ENCODE measurements at regions not wholly inside any gene's neighbourhood (a gene's known extent, or its start where the extent isn't known, plus 50 kb on each side); places are given as distances from the start of the nearest gene placed in this dataset.
"Not testable (repeated sequence)": the region's sequence is repeated elsewhere in the genome, so short reads cannot be mapped to it uniquely, and the experiment has no call there.

DNA sequence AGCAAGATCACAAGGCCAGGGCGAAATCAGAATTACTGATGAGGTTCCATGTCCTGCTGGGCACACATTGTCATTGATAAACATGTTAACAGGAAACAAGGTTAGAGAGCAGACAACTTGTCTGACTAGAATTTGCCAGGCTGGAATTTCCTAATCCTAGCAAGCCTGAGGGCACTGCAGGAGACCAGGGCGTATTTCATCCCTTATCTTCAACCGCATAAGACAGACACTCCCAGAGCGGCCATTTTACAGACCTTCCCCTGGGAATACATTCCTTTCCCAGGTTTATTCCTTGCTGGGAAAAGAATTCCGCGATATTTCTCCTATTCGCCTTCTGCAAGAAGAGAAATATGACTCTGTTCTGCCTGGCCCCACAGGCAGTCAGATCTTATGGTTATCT lies 290.9 kb upstream of the PROK2 start:
- DNase-seq (ENCODE audit: low read depth in 2 of 3, low spot score in 2 of 3): not testable (repeated sequence)

DNA sequence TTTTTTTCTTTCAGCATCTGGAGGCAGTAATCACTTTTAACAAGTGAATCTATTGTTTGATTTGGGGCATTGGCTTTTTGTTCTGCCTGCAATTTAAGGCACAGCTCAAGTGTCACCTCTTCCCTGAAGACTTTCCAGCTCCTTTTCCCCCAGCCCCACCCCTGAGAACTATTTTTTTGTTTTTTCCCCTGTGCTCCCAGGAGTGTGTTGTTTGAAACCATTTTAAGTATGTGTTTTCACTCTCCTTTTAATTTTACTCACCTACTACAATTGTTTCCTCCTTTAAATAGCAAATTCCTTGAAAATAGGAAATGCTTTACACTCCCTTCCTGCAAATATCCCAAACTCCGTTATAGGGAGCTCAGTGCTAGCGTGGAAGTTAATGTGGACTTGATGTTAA lies 286.7 kb upstream of the PROK2 start:
- DNase-seq (ENCODE audit: low read depth in 2 of 3, low spot score in 2 of 3): no peak

DNA sequence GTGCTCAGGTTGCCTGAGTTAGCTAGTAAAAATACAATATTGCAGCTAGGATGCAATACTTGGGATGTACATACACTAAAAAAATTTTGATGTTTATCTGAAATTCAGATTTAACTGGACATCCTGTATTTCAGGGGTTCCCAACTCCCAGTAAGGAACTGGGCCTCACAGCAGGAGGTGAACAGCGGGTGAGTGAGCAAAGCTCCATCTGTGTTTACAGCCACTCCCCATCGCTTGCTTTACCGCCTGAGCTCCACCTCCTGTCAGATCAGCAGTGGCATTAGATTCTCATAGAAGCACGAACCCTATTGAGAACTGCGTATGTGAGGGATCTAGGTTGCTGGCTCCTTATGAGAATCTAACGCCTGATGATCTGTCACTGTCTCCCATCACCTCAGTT lies 285.1 kb upstream of the PROK2 start:
- no peak for DNase-seq (ENCODE audit: low read depth in 2 of 3, low spot score in 2 of 3)

DNA sequence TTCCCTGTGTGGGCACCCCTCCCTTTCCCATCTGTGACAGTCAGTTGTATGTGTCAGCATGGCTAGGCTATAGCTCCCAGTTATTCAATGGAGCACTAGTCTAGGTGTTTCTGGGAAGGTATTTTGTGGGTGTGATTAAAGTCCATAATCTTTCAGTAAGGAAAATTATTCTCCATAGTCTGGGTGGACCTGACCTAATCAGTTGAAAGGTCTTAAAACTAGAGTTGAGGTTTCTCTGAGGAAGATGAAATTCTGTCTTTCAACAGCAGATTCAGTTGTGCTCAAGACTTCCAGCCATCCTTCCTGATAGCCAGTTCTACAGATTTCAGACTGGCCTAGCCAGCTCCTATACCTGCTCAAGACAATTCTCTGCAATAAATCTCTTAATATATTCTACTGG lies 284.6 kb upstream of the PROK2 start:
- DNase-seq (ENCODE audit: low read depth in 2 of 3, low spot score in 2 of 3): no peak

DNA sequence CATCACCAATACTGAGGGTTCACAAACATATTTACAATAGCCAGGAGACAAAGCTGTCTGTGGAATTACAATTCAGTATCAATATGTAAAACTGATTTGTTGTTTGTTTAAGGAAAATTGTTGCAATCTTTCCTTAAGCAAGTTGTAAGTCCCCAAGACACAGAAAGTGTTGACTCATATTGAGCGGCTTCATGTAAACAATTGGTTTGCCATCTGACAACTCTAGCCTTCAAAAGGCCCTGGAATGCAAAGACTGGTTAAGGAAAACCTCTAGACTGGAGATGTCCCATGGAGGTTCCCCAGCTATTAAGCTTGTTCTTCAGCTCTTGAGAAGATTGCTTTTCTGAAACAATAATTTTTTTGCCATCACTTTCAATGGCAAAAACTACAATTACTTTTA lies 283.7 kb upstream of the PROK2 start:
- DNase-seq (ENCODE audit: low read depth in 2 of 3, low spot score in 2 of 3): no peak

DNA sequence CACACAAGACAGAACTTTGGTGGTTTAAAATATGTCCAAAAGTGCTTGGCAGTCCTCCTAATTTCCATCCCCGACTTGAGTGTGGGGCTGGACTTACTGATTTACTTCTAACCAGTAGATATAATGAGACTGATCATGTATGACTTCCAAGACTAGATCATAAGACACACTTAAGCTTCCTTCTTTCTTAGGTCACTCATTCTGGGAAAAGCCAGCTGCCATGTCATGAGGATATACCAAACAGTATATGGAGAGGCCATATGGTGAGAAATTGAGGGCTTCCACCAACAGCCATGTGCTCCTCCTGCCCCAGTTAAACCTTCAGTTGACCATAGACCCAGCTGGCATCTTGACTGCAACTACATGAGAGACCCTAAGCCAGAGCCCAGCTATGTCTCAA lies 282.8 kb upstream of the PROK2 start:
- no peak for DNase-seq (ENCODE audit: low read depth in 2 of 3, low spot score in 2 of 3)

DNA sequence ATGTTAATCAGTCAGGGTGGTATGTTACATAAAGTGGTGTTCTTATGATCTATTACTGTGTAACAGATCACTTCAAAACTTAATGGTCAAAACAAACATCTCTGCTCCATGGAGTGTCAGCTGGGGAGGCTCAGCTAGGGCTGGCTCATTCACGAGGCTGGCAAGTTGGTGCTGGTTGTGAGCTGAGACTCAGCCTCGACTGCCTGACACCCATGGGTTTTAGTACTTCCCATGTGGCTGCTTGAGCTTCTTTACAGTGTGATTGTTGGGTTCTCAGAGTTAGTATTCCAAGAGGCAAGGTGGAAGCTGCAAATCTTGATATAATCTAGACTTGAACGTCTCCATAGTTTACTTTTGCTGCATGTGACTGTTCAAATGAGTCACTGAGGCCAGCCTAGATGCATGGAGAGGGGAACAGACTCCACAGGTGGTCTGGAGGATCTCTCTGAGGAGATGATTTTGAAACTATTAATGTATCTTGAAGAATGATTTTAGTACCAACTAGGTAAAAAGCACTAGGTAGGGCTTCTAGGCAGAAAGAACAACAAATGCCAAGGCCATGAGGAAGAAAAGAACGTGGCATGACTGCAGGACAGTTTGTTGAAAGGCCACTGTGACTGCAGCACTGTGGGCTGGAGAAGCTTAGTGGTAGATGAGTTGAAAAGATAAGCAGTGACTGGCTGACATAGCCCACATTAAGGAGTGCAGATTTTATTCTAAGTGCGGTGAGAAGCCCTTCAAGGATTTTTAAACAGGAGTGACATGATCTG lies 281.1 kb upstream of the PROK2 start:
- DNase-seq (ENCODE audit: low read depth in 2 of 3, low spot score in 2 of 3): no peak

DNA sequence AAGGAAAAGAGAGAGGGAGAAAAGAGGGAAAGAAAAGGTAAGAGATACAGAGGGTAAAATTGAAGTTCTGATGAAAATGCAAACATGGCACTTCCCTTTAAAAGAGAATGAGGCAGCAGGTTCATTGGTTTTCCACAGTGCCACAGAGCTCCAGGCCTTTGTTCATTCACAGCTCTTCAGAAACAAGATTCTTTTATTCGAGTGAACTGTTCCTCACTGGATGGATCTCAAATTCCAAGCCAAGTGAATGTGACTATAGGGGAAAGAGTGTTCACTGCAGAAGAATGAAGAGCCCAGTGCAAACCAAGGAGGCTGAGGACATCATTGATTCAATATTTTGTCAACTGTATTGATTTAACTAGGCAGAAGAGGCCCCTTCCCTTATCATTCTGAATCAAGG lies 280.3 kb upstream of the PROK2 start:
- DNase-seq (ENCODE audit: low read depth in 2 of 3, low spot score in 2 of 3): no peak

DNA sequence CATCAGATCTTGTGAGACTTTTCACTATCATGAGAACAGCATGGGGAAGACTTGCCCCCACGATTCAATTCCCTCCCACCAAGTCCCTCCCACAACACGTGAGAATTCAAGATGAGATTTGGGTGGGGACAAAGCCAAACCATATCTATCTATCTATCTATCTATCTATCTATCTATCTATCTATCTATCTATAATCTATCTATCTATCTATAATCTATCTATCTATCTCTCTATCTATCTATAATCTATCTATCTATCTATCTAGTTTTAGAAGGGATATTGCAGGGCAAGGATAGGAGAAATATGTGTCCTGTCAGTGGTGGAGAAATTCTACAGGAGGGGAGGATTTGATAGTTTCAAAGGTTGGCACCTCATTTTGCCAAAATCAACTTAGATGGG lies 279.8 kb upstream of the PROK2 start:
- not testable (repeated sequence) for DNase-seq (ENCODE audit: low read depth in 2 of 3, low spot score in 2 of 3)

DNA sequence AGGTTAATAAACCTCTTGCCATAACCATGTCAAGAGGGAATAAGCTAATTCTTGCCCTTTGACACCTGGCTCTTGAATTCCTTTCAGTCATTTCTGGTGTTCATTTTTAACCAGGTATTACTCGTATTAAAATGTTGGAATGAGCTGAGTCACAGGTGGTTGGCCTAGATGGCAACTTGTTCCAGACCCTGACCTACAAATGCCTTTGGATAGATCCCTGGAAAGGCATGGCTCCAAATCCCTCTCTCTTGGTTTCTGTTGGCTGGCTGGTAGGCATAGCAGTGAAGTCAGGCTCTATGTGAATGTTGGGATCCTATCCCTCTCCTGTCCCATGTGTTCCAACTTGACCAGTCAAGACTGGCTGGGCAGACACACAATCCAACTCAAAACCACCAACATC lies 277.1 kb upstream of the PROK2 start:
- no peak for DNase-seq (ENCODE audit: low read depth in 2 of 3, low spot score in 2 of 3)

DNA sequence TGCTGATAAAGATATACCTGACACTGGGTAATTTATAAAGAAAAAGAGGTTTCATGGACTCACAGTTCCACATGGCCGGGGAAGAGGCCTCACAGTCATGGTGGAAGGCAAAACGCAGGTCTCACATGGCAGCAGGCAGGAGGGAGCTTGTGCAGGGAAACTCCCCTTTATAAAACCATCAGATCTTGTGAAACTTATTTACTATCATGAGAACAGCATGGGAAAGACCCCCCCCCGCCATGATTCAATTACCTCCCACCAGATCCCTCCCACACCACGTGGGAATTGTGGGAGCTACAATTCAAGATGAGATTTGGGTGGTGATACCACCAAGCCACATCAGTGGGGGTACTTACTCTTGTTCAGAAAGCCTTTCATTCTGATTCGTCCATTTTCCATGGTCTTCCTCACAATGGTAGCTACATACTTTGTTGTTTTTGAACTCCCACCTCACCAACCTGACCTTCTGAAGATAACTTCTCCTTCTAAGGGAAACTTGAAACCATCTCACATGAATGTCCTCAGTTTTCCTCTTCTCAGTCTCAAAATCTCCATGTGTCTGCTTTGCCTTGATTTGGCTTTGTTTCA lies 275.6 kb upstream of the PROK2 start:
- DNase-seq (ENCODE audit: low read depth in 2 of 3, low spot score in 2 of 3): peak in 2 of 3 experiments; percentile 8 to 13

DNA sequence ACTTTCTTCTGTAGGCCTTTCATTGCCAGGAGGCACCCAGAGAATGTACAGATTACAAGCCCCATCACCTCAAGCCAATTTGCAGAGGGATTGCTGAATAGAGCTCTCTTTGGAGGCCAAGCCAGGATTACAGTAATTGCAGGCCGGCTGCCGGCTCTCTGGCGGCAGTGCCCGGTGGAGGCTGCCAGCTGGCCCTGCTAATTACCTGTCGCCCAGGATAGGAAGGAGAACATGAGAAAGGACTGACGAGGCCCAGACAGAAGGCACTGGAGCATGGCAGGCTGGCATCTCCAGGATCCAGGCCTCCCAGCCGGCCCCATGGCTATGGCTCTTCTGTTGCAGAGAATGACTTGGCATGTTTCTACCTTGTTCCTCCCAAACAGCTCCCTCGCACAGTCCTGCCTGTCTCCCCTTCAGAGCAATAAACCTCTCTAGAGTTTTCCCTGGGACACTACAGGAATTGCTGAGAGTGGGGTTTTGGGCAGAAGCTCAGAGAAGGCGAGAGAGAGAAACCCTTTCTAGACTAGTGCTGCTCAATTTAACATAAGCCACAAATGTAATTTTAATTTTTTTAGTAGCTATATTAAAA lies 273.6 kb upstream of the PROK2 start:
- DNase-seq (ENCODE audit: low read depth in 2 of 3, low spot score in 2 of 3): no peak

DNA sequence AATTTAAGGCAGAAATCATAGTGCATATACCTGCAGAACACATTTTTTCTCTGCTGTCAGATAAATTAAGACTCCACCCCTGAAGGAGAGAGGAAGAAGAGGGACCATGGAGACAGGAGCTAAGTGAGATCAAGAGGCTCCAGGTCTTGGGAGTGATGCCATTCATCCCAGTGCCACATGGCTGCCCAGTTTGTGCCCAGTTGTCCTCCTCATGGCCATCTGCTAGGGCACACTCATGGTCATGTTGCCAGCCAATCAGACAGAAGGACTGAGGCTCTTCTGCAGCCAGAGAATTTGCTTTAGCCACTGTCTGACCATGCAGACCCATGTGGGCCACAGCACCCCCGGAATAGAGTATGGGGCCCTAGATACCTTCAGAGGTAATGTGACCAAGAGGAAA lies 270.5 kb upstream of the PROK2 start:
- no peak for DNase-seq (ENCODE audit: low read depth in 2 of 3, low spot score in 2 of 3)

DNA sequence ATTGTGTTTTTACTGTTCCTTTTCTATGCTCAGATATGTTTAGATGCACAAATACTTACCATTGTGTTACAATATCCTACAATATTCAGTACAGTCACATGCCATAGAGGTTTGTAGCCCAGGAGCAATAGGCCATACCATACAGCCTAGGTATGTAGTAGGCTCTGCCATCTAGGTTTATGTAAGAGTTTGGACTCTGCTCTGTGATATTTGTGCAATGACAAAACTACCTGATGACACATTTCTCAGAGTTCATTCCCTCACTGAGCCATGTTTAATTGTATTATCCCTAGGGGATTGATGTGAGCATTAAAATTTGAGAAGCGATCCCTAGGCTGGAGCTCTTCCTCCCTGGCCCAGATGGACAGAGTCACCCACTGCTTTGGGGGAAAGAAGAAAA lies 270.0 kb upstream of the PROK2 start:
- DNase-seq (ENCODE audit: low read depth in 2 of 3, low spot score in 2 of 3): no peak

DNA sequence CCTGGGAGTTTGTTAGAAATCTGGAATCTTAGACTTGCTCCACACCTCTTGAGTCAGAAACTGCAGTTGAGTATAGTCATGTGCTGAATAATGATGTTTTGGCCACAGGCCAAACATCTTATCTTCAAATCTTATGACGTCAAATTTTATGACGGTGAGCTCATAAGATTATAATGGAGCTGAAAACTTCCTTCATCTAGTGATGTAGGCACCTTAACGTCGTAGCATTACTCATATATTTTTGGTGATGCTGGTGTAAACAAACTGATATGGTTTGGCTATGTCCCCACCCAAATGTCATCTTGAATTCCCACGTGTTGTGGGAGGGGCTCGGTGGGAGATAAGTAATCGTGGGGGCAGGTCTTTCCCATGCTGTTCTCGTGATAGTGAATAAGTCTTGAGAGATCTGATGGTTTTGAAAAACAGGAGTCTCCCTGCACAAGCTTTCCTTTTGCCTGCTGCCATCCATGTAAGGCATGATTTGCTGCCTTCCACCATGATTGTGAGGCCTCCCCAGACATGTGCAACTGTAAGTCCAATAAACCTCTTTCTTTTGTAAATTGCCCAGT lies 268.0 kb upstream of the PROK2 start:
- DNase-seq (ENCODE audit: low read depth in 2 of 3, low spot score in 2 of 3): no peak

DNA sequence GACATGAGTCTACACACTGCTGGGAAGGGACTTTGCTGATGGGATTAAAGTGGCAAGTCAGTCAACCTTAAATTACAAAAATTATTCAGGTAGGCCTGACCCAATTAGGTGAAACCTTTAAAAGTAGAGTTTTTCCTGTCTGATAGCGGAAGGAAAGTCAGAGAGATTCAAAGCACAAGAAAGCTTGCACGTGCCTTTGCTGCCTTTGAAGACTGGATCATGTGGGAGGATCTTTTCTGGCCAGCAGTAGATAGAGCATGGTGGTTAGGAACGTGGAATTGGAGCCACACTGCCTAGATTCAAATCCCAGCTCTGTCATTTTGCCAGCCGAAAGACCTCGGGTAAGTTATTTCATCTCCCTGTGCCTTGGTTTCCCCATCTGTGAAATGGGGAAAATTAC lies 265.8 kb upstream of the PROK2 start:
- no peak for DNase-seq (ENCODE audit: low read depth in 2 of 3, low spot score in 2 of 3)

DNA sequence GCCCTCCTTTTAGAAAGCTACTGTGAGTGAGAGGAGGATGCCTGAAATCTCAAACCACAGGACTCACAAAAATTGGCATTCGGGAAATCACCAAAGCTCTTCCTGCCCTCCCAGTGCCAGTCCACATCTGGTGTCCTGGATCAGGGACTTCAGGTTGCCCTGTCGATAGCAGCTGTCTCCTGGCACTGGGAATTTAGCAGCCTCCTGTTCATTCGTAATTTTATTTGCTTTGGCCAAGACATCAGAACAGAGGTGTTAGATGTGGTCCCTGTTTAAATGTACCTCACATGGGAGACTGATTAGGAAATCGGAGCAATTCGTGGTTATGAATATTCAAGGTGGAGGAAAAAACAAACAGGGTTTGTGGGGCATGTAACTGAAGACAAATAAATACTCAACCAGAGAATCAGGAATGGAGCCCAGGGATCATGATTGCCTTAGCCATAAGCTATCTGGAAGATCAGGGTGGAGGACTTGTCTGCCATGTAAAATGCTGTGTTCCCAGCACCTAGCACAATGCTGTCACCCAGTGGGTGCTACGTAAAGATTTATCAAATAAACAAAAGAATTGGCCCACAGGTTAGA lies 265.2 kb upstream of the PROK2 start:
- no peak for DNase-seq (ENCODE audit: low read depth in 2 of 3, low spot score in 2 of 3)

DNA sequence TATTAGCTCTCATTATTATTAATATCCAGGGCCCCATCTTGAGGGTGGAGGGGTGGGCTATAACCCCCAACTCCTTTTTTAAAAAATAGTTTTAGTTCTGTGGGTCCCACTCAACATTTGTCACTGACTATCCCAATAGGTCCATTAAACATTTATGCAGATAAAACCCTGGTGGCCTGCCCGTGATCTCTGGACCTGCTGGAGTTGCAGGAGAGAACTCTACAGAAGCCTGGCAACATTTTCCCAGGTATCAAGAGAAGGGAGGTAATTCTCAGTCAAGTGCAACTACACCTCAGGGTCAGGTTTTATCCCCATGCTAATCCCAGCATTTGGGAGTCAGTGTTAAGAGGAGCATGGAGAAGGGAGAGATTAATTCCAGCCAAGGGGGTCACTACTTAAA lies 264.4 kb upstream of the PROK2 start:
- no peak for DNase-seq (ENCODE audit: low read depth in 2 of 3, low spot score in 2 of 3)

DNA sequence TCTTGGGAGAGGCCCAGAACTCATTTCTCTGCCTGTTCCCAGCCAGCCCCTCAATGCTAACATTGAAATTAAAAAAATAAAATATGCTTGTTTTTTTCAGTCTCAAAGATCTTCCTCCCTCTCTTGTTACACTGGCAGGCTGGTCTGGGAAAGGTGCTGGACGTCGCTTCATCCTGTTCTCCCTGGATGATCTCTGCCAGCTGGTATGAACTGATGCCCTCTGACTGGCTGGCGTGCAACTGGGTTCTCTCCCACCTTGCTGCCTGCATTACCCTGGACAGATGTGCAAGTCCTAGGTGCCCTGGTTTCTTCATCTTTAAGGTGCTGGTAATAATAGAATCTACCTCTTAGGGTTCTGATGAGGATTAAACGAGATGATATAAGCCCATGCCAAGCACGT lies 263.9 kb upstream of the PROK2 start:
- DNase-seq (ENCODE audit: low read depth in 2 of 3, low spot score in 2 of 3): no peak

DNA sequence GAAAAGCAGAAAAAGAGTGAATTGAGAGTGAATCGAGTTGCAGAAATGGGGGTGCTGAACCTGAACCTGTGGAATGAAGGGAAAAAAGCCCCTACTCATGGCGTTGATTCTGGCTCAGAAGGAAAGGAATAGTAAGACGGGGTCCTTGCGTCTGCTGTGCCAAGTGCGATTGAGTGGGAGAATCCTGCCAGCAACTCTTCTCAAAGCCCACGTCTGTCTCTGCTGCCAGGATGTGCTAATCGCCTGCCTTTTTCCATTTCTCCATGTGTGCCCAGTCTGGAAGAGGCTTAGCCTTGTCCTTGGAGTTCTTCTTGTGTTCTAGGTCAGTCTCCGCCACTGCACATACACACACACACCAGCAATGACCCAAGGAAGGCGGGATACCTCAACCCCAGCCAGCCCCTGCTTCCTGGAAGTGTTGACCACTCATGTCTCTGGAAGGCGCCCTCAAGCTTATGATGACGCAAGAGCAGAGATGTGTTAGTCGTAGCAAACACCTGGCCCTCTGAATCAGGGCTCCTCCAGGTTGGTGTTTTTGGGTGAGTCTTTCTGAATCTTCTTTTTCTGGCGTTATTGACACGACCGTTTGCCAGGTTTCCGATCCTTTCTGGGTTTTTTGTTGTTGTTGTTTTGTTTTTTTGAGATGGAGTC lies 262.4 kb upstream of the PROK2 start:
- DNase-seq (ENCODE audit: low read depth in 2 of 3, low spot score in 2 of 3): no peak

DNA sequence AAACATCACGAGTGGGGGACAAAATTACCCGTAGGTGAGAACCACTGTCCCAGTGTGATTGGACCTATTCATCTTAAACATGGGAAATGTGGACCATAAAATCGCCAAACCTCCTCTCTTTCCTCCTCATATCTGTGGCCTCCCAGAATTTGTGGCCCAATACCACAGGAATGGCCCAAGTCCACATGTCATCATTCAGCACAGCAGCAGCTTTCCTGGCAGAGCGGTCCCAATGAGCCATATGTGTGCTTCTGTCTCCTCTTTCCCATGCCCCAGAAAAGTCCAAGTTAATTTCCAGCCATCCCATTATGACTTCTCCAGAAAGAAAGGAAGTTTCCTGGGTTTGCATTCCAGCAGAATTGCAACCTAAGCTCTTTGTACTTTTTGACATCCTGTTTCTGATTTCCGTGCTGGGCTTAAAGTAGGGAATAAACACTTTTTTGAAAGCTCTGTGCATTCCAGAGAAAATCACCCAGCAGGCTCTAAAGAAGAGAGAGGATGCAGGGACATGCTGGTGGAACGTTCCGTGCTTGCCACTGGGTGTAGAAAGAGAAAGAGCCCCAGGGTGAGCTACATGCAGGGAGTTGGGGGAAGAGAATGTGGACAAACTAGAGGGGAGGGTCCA lies 259.4 kb upstream of the PROK2 start:
- no peak for DNase-seq (ENCODE audit: low read depth in 2 of 3, low spot score in 2 of 3)

All from activated CD8-positive, alpha-beta memory T cell treated with anti-CD3 and anti-CD28 coated beads for 48 hours (primary cell).